ENCODE measurements at regions not wholly inside any gene's neighbourhood (a gene's known extent, or its start where the extent isn't known, plus 50 kb on each side); places are given as distances from the start of the nearest gene placed in this dataset.

DNA sequence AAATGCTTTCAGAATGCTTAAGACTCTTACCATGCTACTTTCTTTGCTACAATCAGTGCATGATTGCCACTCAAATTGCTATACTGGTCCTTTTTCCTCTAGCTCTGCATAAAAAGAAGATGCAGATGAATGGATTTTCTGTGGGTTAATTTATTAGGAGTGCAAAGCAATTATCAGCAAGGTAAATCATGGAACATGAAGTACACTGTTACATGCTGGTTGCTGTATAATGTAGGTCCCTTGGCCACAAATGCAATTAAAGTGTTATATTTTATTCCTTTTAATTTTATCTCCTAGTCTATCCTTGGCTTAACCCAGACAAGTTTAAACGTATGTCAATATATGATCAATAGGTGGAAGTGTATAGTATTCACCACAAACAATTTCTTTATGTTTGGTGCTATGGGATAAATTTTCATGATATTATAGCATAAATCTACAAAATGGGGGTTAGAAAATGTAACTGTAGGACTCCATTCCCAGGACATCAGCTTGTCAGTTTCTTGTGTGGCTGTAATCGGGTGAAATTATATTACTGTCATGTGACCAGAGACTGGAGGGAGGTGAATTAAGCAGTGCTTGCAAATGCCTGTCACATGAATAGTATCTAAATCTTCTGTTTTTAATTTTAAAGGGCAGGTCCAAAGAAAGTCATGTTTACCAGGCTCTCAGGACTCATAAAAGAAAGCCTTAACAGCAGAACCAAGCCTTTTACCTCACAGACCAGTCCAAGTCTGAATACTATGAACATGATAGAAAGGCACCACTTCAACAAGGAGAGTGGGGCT is 176.9 kb upstream of the ID4 start:
- DNase-seq: no peak

GRCh38 chr6:19662911-19663310 is 174.3 kb upstream of the ID4 start:
- no peak for DNase-seq

DNA sequence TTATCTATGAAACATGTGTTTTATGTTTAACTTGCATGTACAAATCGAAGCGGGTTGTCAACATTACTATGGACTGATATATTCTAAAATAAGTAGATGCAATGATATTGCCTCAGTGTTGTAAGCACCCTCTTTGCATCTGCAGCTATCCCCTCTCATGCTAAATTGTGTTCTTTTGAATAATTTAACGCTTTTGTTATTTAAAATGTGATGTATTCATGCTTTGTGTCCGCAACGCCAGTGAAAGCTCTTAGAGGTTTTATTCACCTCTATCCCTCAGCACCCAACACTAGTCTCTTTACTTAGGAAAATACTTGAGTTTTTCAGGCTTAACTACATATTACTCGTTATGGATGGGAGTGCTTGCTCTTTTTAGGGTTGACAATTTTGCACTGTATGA is 173.7 kb upstream of the ID4 start:
- DNase-seq: no peak

GRCh38 chr6:19664050-19664449 is 173.1 kb upstream of the ID4 start:
- DNase-seq: no peak

- no peak for DNase-seq
Observed at GRCh38 chr6:19664878-19665612, 172.1 kb upstream of the ID4 start.

GRCh38 chr6:19665613-19665909 is 171.6 kb upstream of the ID4 start:
- no peak for DNase-seq

DNA sequence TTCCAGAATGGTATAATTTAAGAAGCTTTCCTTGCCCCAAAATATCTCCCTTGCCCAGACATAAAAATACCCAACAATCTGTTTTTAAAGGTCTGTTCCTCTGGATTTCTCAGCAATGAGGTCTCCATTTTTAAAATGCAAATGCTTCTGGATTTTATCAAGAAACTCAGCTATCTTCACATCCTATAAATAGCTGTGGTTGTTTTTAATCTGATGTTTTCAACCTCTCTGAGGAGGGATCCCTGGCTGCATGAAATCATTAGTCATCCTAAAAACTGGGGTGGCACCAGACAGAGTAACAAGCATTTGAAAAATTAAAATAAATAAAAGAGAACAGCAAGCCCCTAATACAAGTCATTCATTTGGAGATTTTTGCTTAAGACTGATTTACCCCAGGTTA is 168.5 kb upstream of the ID4 start:
- no peak for DNase-seq

DNA sequence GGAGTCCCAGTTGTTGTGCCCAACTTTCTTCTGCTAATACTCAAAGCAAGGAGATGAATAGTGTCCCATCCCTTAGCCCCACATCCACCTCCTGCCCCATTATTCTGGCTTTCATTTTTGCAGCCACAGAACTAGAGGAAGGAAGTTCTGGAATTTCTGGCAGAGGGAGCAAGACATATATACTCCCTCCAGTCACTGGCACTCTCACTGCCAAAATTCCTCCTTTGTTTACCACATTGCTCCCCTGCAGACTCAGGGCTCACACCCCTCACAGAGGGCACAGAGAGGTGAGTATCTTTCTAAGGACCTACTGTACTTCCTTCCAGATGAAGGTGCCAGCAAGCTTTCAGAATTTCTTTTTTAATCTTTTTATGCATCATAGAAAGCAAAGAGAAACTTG is 168.0 kb upstream of the ID4 start:
- DNase-seq: no peak

GRCh38 chr6:19682859-19683258 is 154.3 kb upstream of the ID4 start:
- no peak for DNase-seq

GRCh38 chr6:19690325-19691075 is 146.7 kb upstream of the ID4 start:
- no peak for DNase-seq

GRCh38 chr6:19691465-19692167 is 145.6 kb upstream of the ID4 start:
- DNase-seq: no peak

- DNase-seq: no peak
Observed at GRCh38 chr6:19692506-19693298, 144.5 kb upstream of the ID4 start.

DNA sequence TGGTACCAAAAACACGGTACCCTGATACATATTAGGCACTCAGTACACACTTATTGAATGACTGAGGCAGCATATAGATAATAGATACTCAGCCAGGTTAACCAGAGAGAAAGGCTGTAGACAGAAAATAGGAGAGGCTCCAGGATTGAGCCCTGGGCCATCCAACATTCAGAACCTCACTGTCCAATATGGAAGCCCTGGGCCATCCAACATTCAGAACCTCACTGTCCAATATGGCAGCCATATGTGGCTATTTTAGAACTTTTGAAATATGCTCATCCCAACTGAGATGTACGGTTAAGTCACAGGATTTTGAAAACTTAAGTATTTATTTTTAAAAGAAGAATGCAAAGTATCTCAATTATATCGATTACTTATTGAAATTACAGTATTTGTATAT is 142.5 kb upstream of the ID4 start:
- DNase-seq: no peak

DNA sequence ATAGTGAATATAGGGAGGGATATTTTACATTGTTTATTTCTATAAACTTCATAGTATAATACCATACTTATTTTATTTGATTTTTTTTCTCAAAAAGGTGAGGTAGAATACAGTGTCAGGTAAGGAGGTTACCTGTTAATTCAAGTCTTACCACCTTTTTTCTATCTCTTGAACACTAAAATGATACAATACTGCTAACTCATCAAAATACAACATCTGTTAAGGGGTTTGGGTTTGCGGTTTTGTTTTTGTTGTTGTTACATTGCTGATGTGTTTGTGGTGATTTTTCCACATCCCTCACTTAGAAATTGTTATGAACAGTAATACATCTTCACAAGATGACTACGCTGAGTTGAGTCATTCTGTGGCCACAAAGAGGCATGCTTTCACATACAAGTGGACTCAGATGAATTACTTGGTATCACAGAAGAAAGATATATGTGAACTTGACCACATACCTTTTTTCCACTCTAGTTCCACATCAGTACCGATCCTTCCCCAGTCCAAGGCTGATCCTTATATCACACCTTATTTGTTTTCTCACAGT is 139.4 kb upstream of the ID4 start:
- no peak for DNase-seq

GRCh38 chr6:19699932-19700331 is 137.2 kb upstream of the ID4 start:
- no peak for DNase-seq

- no peak for DNase-seq
Observed at GRCh38 chr6:19705606-19706005, 131.6 kb upstream of the ID4 start.

DNA sequence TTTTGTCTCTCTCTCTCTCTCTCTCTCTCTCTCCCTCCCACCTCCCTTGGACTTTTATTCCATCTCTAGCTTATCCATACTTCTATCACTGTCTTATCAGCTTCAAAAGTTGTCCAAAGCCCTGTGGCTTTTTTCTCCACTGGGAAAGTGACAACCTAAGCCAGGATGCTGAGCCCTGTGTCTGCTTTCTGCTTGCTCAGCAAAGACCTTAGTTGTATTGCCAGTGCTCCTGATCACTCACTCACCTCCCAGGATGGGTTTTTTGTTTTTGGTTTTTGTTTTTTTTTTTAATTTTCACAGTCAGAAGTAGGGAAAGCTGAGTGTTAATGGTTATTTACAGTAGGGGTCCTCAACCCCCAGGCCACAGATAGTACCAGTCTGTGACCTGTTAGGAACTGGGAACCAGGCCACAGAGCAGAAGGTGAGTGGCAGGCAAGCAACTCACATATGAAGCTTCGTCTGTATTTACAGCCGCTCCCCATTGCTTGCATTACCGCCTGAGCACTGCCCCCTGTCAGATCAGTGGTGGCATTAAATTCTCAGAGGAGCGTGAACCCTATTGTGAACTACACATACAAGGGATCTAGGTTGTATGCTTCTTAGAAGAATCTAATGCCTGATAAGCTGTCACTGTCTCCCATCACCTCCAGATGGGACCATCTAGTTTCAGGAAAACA is 125.0 kb upstream of the ID4 start:
- DNase-seq: no peak

DNA sequence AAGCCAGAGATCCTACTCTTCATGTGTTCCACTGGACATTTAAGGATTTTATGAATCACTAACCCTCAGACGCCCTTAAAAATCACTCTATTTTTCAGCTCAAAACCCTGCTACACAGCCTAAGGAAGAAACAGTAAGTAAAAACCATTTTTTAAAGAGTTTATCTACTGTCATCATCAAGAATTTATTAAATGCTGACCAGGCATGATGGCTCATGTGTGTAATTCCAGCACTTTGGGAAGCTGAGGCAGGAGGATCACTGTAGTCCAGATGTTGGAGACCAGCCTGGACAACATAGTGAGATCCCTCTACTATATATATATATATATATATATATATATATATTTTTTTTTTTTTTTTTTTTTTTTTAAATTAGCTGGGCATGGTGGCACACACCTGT is 124.2 kb upstream of the ID4 start:
- no peak for DNase-seq

DNA sequence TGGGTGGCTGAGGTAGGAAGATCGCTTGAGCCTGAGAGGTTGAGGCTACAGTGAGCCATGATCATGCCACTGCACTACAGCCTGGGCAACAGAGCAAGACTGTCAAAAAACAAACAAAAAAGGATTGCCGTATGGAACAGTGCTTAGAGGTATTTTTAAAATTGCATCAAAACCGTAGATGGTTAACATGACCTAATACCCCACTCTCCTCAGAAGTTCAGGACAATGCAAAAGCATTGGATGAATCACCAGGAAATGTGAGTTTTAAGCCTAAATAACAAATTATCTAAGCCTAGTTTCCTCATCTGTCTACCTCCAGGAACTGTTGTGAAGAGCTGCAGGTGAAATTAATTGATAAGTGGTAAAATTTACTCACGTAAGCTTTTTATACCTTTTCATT is 123.8 kb upstream of the ID4 start:
- DNase-seq: no peak

DNA sequence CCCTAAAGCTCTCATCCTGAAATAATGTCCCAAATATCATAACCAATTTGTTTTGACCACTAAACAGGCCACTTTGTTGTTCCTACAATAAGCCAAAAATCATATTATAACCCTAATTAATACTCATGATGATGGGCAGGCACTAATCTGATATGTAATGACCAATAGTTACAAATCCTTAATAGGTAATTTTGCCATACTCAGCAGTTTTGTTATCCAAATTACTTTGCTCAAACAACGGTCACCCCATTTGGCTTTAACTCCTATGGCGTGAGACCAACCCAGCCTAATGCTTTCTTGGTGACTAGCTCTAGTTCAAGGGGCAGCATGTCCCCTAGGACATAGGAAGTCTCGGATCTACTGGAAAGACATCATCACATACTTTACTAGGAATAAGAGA is 123.2 kb upstream of the ID4 start:
- DNase-seq: no peak

- DNase-seq: no peak
Observed at GRCh38 chr6:19714434-19715166, 122.6 kb upstream of the ID4 start.
